Calu3 (cell line): ENCODE measurements at regions not wholly inside any gene's neighbourhood (a gene's known extent, or its start where the extent isn't known, plus 50 kb on each side); places are given as distances from the start of the nearest gene placed in this dataset.

Source experiments
- BruUV-seq: library from RNA; stranded (reverse); fragments of 400-500 nt; replicated peaks from 2 replicates; lab custom pipeline; 2021; lab: Mats Ljungman, UMichigan
- CTCF ChIA-PET: fragments of 300-600 bp; sonication (Branson Sonifier 250); formaldehyde crosslinking; loops from one replicate; lab custom pipeline; 2022; ENCODE audit warnings: antibody characterized with exemption; lab: Charles Lee
- DNase-seq: peaks from one replicate; pipeline ENCODE4 v3.0.0; 2022
- H3K27ac Mint-ChIP-seq: one replicate; pipeline ENCODE4 v1.8.0; 2022; ENCODE audit warnings: mixed read lengths; ENCODE audit not compliant: unreplicated experiment
- H3K27me3 Mint-ChIP-seq: one replicate; pipeline ENCODE4 v1.8.0; 2022; ENCODE audit warnings: mixed read lengths; ENCODE audit not compliant: unreplicated experiment
- H3K36me3 Mint-ChIP-seq: one replicate; pipeline ENCODE4 v1.8.0; 2022; ENCODE audit warnings: mild to moderate bottlenecking, moderate library complexity, mixed read lengths; ENCODE audit not compliant: insufficient read depth, unreplicated experiment
- H3K4me1 Mint-ChIP-seq: one replicate; pipeline ENCODE4 v1.8.0; 2022; ENCODE audit warnings: mild to moderate bottlenecking, low read depth, mixed read lengths; ENCODE audit not compliant: unreplicated experiment
- H3K4me3 Mint-ChIP-seq: one replicate; pipeline ENCODE4 v1.8.0; 2022; ENCODE audit warnings: mild to moderate bottlenecking, low read depth, moderate library complexity, mixed read lengths; ENCODE audit not compliant: unreplicated experiment
- H3K9me3 Mint-ChIP-seq: one replicate; pipeline ENCODE4 v1.8.0; 2022; ENCODE audit warnings: low read depth, mixed read lengths; ENCODE audit not compliant: unreplicated experiment
- intact Hi-C: fragments of 100-400 bp; cut with micrococcal nuclease; formaldehyde crosslinking; loops from one replicate; pipeline ENCODE4 v1.10.0; 2022; ENCODE audit not compliant: unreplicated experiment
- TF ChIP-seq, protein P1 (sequence below): fragments of 200-600 bp; IDR thresholded peaks from one replicate; pipeline ENCODE4 v1.8.0; 2022; ENCODE audit warnings: antibody characterized with exemption; ENCODE audit not compliant: unreplicated experiment

- intact Hi-C loops: no loop called here
- no peak for DNase-seq
- no TSS peak for BruUV-seq
- TF ChIP-seq, protein P1, sequence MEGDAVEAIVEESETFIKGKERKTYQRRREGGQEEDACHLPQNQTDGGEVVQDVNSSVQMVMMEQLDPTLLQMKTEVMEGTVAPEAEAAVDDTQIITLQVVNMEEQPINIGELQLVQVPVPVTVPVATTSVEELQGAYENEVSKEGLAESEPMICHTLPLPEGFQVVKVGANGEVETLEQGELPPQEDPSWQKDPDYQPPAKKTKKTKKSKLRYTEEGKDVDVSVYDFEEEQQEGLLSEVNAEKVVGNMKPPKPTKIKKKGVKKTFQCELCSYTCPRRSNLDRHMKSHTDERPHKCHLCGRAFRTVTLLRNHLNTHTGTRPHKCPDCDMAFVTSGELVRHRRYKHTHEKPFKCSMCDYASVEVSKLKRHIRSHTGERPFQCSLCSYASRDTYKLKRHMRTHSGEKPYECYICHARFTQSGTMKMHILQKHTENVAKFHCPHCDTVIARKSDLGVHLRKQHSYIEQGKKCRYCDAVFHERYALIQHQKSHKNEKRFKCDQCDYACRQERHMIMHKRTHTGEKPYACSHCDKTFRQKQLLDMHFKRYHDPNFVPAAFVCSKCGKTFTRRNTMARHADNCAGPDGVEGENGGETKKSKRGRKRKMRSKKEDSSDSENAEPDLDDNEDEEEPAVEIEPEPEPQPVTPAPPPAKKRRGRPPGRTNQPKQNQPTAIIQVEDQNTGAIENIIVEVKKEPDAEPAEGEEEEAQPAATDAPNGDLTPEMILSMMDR: no peak
- CTCF ChIA-PET: no interaction called here
- Mint-ChIP-seq H3K36me3 (no peaks in the 10 kb centered on the region), H3K4me3 (no peak overlapping the region), H3K4me1 (no peaks in the 10 kb centered on the region), H3K9me3 (no peaks in the 10 kb centered on the region), H3K27ac (no peak overlapping the region), H3K27me3 (no peaks in the 10 kb centered on the region)
Measured at GRCh38 chr7:11233871-11234270, 260.2 kb downstream of the PHF14 start.

GRCh38 chr7:11235491-11235890 lies 261.8 kb downstream of the PHF14 start:
- Mint-ChIP-seq H3K27ac (no peak overlapping the region), H3K27me3 (no peaks in the 10 kb centered on the region), H3K4me1 (no peaks in the 10 kb centered on the region), H3K4me3 (no peak overlapping the region), H3K9me3 (no peaks in the 10 kb centered on the region), H3K36me3 (no peaks in the 10 kb centered on the region)
- intact Hi-C loops: loop anchor here (5.0 kb wide), 1 partner anchor 107 kb away; no protein-coding TSS in a partner anchor
- CTCF ChIA-PET: interaction anchor here (0.8 kb wide), 1 partner anchor 10 kb away, joined by 3 read pairs; no protein-coding TSS in a partner anchor
- no TSS peak for BruUV-seq
- TF ChIP-seq, protein P1: no peak
- no peak for DNase-seq

GRCh38 chr7:11236680-11237079 lies 263.0 kb downstream of the PHF14 start:
- BruUV-seq: no TSS peak
- Mint-ChIP-seq H3K4me3 (no peak overlapping the region), H3K27ac (no peak overlapping the region), H3K36me3 (no peaks in the 10 kb centered on the region), H3K9me3 (no peaks in the 10 kb centered on the region), H3K27me3 (no peaks in the 10 kb centered on the region), H3K4me1 (no peaks in the 10 kb centered on the region)
- intact Hi-C loops: loop anchor here (5.0 kb wide), 1 partner anchor 106 kb away; no protein-coding TSS in a partner anchor
- CTCF ChIA-PET: no interaction called here
- no peak for DNase-seq
- TF ChIP-seq, protein P1: no peak

GRCh38 chr7:11237742-11238141 lies 264.1 kb downstream of the PHF14 start:
- peak overlapping the region; percentile 66 for H3K4me3 Mint-ChIP-seq
- intact Hi-C loops: loop anchor here (5.0 kb wide), 1 partner anchor 105 kb away; no protein-coding TSS in a partner anchor
- TF ChIP-seq, protein P1: no peak
- peak; percentile 36 for DNase-seq
- CTCF ChIA-PET: interaction anchor here (1.2 kb wide), 1 partner anchor 672 kb away, joined by 9 read pairs; no protein-coding TSS in a partner anchor
- no peaks in the 10 kb centered on the region for H3K36me3 Mint-ChIP-seq
- H3K4me1 Mint-ChIP-seq: no peaks in the 10 kb centered on the region
- no TSS peak for BruUV-seq
- H3K9me3 Mint-ChIP-seq: no peaks in the 10 kb centered on the region
- H3K27me3 Mint-ChIP-seq: no peaks in the 10 kb centered on the region
- H3K27ac Mint-ChIP-seq: no peak overlapping the region
